ENCODE measurements at regions not wholly inside any gene's neighbourhood (a gene's known extent, or its start where the extent isn't known, plus 50 kb on each side); places are given as distances from the start of the nearest gene placed in this dataset.

- no peaks in the 10 kb centered on the region for H3K79me2 ChIP-seq (ENCODE audit: insufficient read depth, low read length)
- intact Hi-C loops (cut with micrococcal nuclease) = no loop called here
- no peak overlapping the region for H2AFZ ChIP-seq (ENCODE audit: low read depth, low read length, poor library complexity, severe bottlenecking)
- H3K4me1 ChIP-seq (ENCODE audit: control insufficient read depth in 1 of 2, insufficient read depth in 2 of 2, low read length in 2 of 2) = no peaks in the 10 kb centered on the region
- ChIA-PET RAD21 (ENCODE audit: low non-redundant PET in 1 of 2, low total read pairs in 2 of 2, uncharacterized antibody in 2 of 2, unreplicated experiment in 2 of 2) (no interaction called here), POLR2A (no interaction called here), CTCF (no interaction called here)
- no peak overlapping the region for H3K4me3 ChIP-seq (replicated peaks in 1 of 2; ENCODE audit: low read depth in 1 of 2, low read length in 2 of 2)
- DNase-seq (ENCODE audit: low read depth, low spot score) = no peak
- no peaks in the 10 kb centered on the region; a peak in 1 of 4 replicates for H3K9me3 ChIP-seq (ENCODE audit: control insufficient read depth in 1 of 2, insufficient read depth in 1 of 2, low read depth in 1 of 2, low read length in 2 of 2)
- H3K36me3 ChIP-seq (ENCODE audit: control insufficient read depth in 1 of 2, insufficient read depth in 2 of 2, low read length in 2 of 2) = no peaks in the 10 kb centered on the region
- H3K9ac ChIP-seq (ENCODE audit: low read length) = no peak overlapping the region
- no peaks in the 10 kb centered on the region for H3K9me2 ChIP-seq (ENCODE audit: insufficient read depth)
- TF ChIP-seq ZFX (IDR thresholded peaks at IDR 0.05) = no peak
- no peak for TF ChIP-seq CBX3 (IDR thresholded peaks at IDR 0.05; ENCODE audit: low read depth)
- TF ChIP-seq CEBPB (IDR thresholded peaks at IDR 0.05; ENCODE audit: low read depth) = no peak
- TF ChIP-seq POLR2AphosphoS5 (IDR thresholded peaks at IDR 0.05; ENCODE audit: low read depth, low read length) = no peak
- TF ChIP-seq RAD21 (IDR thresholded peaks at IDR 0.05; ENCODE audit: low read depth) = no peak
- no peak for TF ChIP-seq SP1 (IDR thresholded peaks at IDR 0.05; ENCODE audit: low read depth)
- no peak for TF ChIP-seq EZH2 (IDR thresholded peaks at IDR 0.05)
- TF ChIP-seq JUND (IDR thresholded peaks at IDR 0.05) = no peak
- no peak for TF ChIP-seq ELF1 (IDR thresholded peaks at IDR 0.05; ENCODE audit: borderline replicate concordance, low read depth)
- TF ChIP-seq, protein P1, sequence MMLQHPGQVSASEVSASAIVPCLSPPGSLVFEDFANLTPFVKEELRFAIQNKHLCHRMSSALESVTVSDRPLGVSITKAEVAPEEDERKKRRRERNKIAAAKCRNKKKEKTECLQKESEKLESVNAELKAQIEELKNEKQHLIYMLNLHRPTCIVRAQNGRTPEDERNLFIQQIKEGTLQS (IDR thresholded peaks at IDR 0.05) = no peak
- no peak for TF ChIP-seq REST (IDR thresholded peaks at IDR 0.05; ENCODE audit: low read depth)
- no peak for TF ChIP-seq EZH2phosphoT487 (IDR thresholded peaks at IDR 0.05; ENCODE audit: borderline replicate concordance)
- no peak for TF ChIP-seq ZNF274 (IDR thresholded peaks at IDR 0.05; ENCODE audit: low read depth, low read length)
- TF ChIP-seq FOSL1 (IDR thresholded peaks at IDR 0.05; ENCODE audit: low read depth) = no peak
- no peak for TF ChIP-seq EGR1 (IDR thresholded peaks at IDR 0.05; ENCODE audit: low read depth)
- no peak for TF ChIP-seq YY1 (IDR thresholded peaks at IDR 0.05; ENCODE audit: extremely low read depth, insufficient replicate concordance, low read depth, low read length)
- no peak for ATAC-seq
- no peak overlapping the region for H3K4me2 ChIP-seq (ENCODE audit: low read length)
- no peaks in the 10 kb centered on the region; the same call in 1 of the 2 replicates for H4K20me1 ChIP-seq (ENCODE audit: insufficient read depth)
- no peaks in the 10 kb centered on the region for H3K27me3 ChIP-seq (ENCODE audit: insufficient read depth, low read length)
- H3K27ac ChIP-seq (ENCODE audit: low read depth, low read length) = no peak overlapping the region
- BruUV-seq (replicated peaks) = no TSS peak
These were observed 1170.0 kb upstream of the MIR17HG start for GRCh38 chr13:90177512-90177911.

Measured in HCT116 (cell line).